RWPE2 (cell line): ENCODE measurements at regions not wholly inside any gene's neighbourhood (a gene's known extent, or its start where the extent isn't known, plus 50 kb on each side); places are given as distances from the start of the nearest gene placed in this dataset.

Experiments used
- ATAC-seq: fragments of 200-7000 bp; cut with Tn5 transposase; 3 replicates; pipeline ENCODE4 v1.9.1; 2021; ENCODE audit warnings: low read depth
- DNase-seq: peaks from one replicate; pipeline ENCODE4 v3.0.0-alpha.2; 2020; ENCODE audit warnings: low spot score
- H3K27ac ChIP-seq: fragments of 450-650 bp; 2 replicates; pipeline ENCODE4 v1.5.1; 2017; ENCODE audit warnings: mild to moderate bottlenecking; ENCODE audit not compliant: poor library complexity, severe bottlenecking
- H3K27me3 ChIP-seq: fragments of 250-450 bp; sonication (Bioruptor Pico); 2 replicates; pipeline ENCODE4 v1.5.1; 2021; ENCODE audit warnings: mild to moderate bottlenecking, moderate library complexity; ENCODE audit not compliant: insufficient read depth, poor library complexity, severe bottlenecking
- H3K36me3 ChIP-seq: fragments of 250-450 bp; sonication (Bioruptor Pico); 2 replicates; pipeline ENCODE4 v1.5.1; 2020; ENCODE audit warnings: low read depth, mild to moderate bottlenecking, moderate library complexity
- H3K4me1 ChIP-seq: fragments of 250-450 bp; sonication (Bioruptor Pico); 2 replicates; pipeline ENCODE4 v1.5.1; 2021; ENCODE audit warnings: mild to moderate bottlenecking, moderate library complexity; ENCODE audit not compliant: insufficient read depth, poor library complexity, severe bottlenecking
- H3K4me3 ChIP-seq: fragments of 250-450 bp; sonication (Bioruptor Pico); 2 replicates; pipeline ENCODE4 v1.5.1; 2021; ENCODE audit warnings: mild to moderate bottlenecking, moderate library complexity; ENCODE audit not compliant: severe bottlenecking
- H3K9me3 ChIP-seq: fragments of 250-450 bp; sonication (Bioruptor Pico); 2 replicates; pipeline ENCODE4 v1.5.1; 2021; ENCODE audit warnings: mild to moderate bottlenecking, moderate library complexity; ENCODE audit not compliant: severe bottlenecking
- TF ChIP-seq, protein P1 (sequence below): fragments of 450-650 bp; IDR thresholded peaks from one replicate; pipeline ENCODE4 v1.5.1; 2017; ENCODE audit warnings: mild to moderate bottlenecking, moderate library complexity; ENCODE audit not compliant: poor library complexity, severe bottlenecking

- TF ChIP-seq, protein P1, sequence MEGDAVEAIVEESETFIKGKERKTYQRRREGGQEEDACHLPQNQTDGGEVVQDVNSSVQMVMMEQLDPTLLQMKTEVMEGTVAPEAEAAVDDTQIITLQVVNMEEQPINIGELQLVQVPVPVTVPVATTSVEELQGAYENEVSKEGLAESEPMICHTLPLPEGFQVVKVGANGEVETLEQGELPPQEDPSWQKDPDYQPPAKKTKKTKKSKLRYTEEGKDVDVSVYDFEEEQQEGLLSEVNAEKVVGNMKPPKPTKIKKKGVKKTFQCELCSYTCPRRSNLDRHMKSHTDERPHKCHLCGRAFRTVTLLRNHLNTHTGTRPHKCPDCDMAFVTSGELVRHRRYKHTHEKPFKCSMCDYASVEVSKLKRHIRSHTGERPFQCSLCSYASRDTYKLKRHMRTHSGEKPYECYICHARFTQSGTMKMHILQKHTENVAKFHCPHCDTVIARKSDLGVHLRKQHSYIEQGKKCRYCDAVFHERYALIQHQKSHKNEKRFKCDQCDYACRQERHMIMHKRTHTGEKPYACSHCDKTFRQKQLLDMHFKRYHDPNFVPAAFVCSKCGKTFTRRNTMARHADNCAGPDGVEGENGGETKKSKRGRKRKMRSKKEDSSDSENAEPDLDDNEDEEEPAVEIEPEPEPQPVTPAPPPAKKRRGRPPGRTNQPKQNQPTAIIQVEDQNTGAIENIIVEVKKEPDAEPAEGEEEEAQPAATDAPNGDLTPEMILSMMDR, result no peak
- ATAC-seq, result no peak
- no peak for DNase-seq
- no peak overlapping the region for H3K4me3 ChIP-seq
- H3K27me3 ChIP-seq, result peaks cover 8% of the 10 kb centered on the region
- no peaks in the 10 kb centered on the region for H3K36me3 ChIP-seq
- no peak overlapping the region for H3K27ac ChIP-seq
- no peaks in the 10 kb centered on the region for H3K9me3 ChIP-seq
- no peaks in the 10 kb centered on the region for H3K4me1 ChIP-seq
These were observed 275.0 kb upstream of the NXPH2 start for GRCh38 chr2:139055202-139055601.

DNA sequence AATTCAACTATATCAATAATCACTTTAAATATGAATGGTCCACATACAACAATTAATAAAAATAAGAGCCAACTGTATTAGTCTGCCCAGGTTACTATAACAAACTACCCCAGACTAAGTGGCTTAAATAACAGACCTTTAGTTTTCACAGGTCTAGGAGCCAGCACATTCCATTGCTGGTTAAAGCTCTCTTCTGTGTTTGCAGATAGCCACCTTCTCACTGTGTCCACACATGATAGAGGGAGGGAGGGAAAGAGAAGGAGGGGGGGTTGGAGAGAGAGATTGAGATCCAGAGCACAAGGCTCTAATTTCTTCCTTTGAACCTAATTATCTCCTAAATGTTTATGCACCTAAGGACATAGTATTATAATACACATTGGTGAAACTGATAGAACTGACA, 267.8 kb upstream of the NXPH2 start:
- no peak for DNase-seq
- no peaks in the 10 kb centered on the region for H3K4me1 ChIP-seq
- ATAC-seq, result no peak
- TF ChIP-seq, protein P1, result no peak
- H3K4me3 ChIP-seq, result no peak overlapping the region
- no peak overlapping the region for H3K27ac ChIP-seq
- H3K9me3 ChIP-seq, result no peaks in the 10 kb centered on the region
- H3K27me3 ChIP-seq, result peaks cover 23% of the 10 kb centered on the region
- H3K36me3 ChIP-seq, result no peaks in the 10 kb centered on the region

GRCh38 chr2:139045524-139045923, 265.3 kb upstream of the NXPH2 start:
- Histone ChIP-seq H3K9me3 (no peaks in the 10 kb centered on the region), H3K36me3 (no peaks in the 10 kb centered on the region), H3K4me3 (no peak overlapping the region), H3K4me1 (no peaks in the 10 kb centered on the region), H3K27me3 (peaks cover 21% of the 10 kb centered on the region), H3K27ac (no peak overlapping the region)
- DNase-seq, result no peak
- TF ChIP-seq, protein P1, result no peak
- no peak for ATAC-seq

- Histone ChIP-seq H3K9me3 (no peaks in the 10 kb centered on the region), H3K4me3 (no peak overlapping the region), H3K27ac (no peak overlapping the region), H3K27me3 (peaks cover 36% of the 10 kb centered on the region), H3K4me1 (peaks cover 5% of the 10 kb centered on the region), H3K36me3 (no peaks in the 10 kb centered on the region)
- ATAC-seq (no peak), DNase-seq (no peak)
- TF ChIP-seq, protein P1, result no peak
These were observed 253.9 kb upstream of the NXPH2 start for GRCh38 chr2:139034064-139034463.

- no peak for DNase-seq
- no peak overlapping the region for H3K27ac ChIP-seq
- ATAC-seq, result no peak
- no peaks in the 10 kb centered on the region for H3K9me3 ChIP-seq
- H3K36me3 ChIP-seq, result no peaks in the 10 kb centered on the region
- TF ChIP-seq, protein P1, result no peak
- peaks cover 30% of the 10 kb centered on the region for H3K27me3 ChIP-seq
- no peak overlapping the region for H3K4me3 ChIP-seq
- peaks cover 5% of the 10 kb centered on the region for H3K4me1 ChIP-seq
These were observed 253.1 kb upstream of the NXPH2 start for GRCh38 chr2:139033300-139033699.
